ENCODE measurements at regions not wholly inside any gene's neighbourhood (a gene's known extent, or its start where the extent isn't known, plus 50 kb on each side); places are given as distances from the start of the nearest gene placed in this dataset.

- Histone ChIP-seq H3K27me3 (ENCODE audit: control insufficient read depth in 1 of 2, insufficient read depth in 2 of 2, low read length in 2 of 2) (no peaks in the 10 kb centered on the region), H3K9ac (ENCODE audit: low read depth in 1 of 2, low read length in 2 of 2) (no peak overlapping the region), H3K9me3 (ENCODE audit: control insufficient read depth in 1 of 2, low read length in 2 of 2) (no peaks in the 10 kb centered on the region), H3K27ac (ENCODE audit: low read depth, low read length) (no peak overlapping the region), H3K4me1 (ENCODE audit: control insufficient read depth in 1 of 2, insufficient read depth in 2 of 2, low read length in 2 of 2) (peaks cover 0 to 4% of the 10 kb centered on the region in 2 donors), H3K4me3 (ENCODE audit: low read depth in 1 of 2, low read length in 2 of 2) (no peak overlapping the region), H3K36me3 (ENCODE audit: control insufficient read depth in 1 of 2, insufficient read depth in 2 of 2, low read length in 2 of 2) (no peaks in the 10 kb centered on the region)
Measured at GRCh38 chr6:14701946-14702345, 543.9 kb upstream of the JARID2 start.

- H3K4me1 ChIP-seq (ENCODE audit: control insufficient read depth in 1 of 2, insufficient read depth in 2 of 2, low read length in 2 of 2): peaks cover 0 to 4% of the 10 kb centered on the region in 2 donors
- H3K36me3 ChIP-seq (ENCODE audit: control insufficient read depth in 1 of 2, insufficient read depth in 2 of 2, low read length in 2 of 2): no peaks in the 10 kb centered on the region
- H3K27me3 ChIP-seq (ENCODE audit: control insufficient read depth in 1 of 2, insufficient read depth in 2 of 2, low read length in 2 of 2): no peaks in the 10 kb centered on the region
- no peak overlapping the region for H3K9ac ChIP-seq (ENCODE audit: low read depth in 1 of 2, low read length in 2 of 2)
- no peak overlapping the region for H3K4me3 ChIP-seq (ENCODE audit: low read depth in 1 of 2, low read length in 2 of 2)
- H3K9me3 ChIP-seq (ENCODE audit: control insufficient read depth in 1 of 2, low read length in 2 of 2): no peaks in the 10 kb centered on the region
- H3K27ac ChIP-seq (ENCODE audit: low read depth, low read length): no peak overlapping the region
Measured at GRCh38 chr6:14702678-14703077, 543.2 kb upstream of the JARID2 start.

DNA sequence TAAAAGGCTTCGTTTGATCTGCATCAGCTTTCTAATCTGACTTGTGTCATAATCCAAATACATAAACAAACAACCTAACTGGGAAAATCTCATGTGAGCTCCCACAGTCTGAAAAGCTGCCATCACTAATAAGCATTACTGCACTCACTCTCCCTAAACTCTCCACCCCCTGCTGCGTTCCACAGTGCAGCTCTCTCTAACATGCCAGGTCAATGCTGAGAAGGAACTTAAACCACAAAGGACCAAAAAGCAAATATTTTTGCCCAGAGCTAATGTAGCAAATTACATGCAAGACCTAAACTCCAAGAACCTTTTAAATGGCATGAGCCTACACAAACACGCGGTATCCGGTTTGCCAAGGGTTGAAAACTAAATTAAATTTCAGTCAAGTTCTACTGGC, 542.3 kb upstream of the JARID2 start:
- no peaks in the 10 kb centered on the region for H3K27me3 ChIP-seq (ENCODE audit: control insufficient read depth in 1 of 2, insufficient read depth in 2 of 2, low read length in 2 of 2)
- H3K9ac ChIP-seq (ENCODE audit: low read depth in 1 of 2, low read length in 2 of 2): no peak overlapping the region
- no peak overlapping the region for H3K4me3 ChIP-seq (ENCODE audit: low read depth in 1 of 2, low read length in 2 of 2)
- H3K9me3 ChIP-seq (ENCODE audit: control insufficient read depth in 1 of 2, low read length in 2 of 2): no peaks in the 10 kb centered on the region
- no peak overlapping the region for H3K27ac ChIP-seq (ENCODE audit: low read depth, low read length)
- H3K36me3 ChIP-seq (ENCODE audit: control insufficient read depth in 1 of 2, insufficient read depth in 2 of 2, low read length in 2 of 2): no peaks in the 10 kb centered on the region
- H3K4me1 ChIP-seq (ENCODE audit: control insufficient read depth in 1 of 2, insufficient read depth in 2 of 2, low read length in 2 of 2): peaks cover 0 to 4% of the 10 kb centered on the region in 2 donors

- H3K27me3 ChIP-seq (ENCODE audit: control insufficient read depth in 1 of 2, insufficient read depth in 2 of 2, low read length in 2 of 2): no peaks in the 10 kb centered on the region
- H3K9ac ChIP-seq (ENCODE audit: low read depth in 1 of 2, low read length in 2 of 2): no peak overlapping the region
- H3K4me3 ChIP-seq (ENCODE audit: low read depth in 1 of 2, low read length in 2 of 2): no peak overlapping the region
- H3K27ac ChIP-seq (ENCODE audit: low read depth, low read length): no peak overlapping the region
- no peaks in the 10 kb centered on the region for H3K36me3 ChIP-seq (ENCODE audit: control insufficient read depth in 1 of 2, insufficient read depth in 2 of 2, low read length in 2 of 2)
- H3K4me1 ChIP-seq (ENCODE audit: control insufficient read depth in 1 of 2, insufficient read depth in 2 of 2, low read length in 2 of 2): peaks cover 0 to 4% of the 10 kb centered on the region in 2 donors
- no peaks in the 10 kb centered on the region for H3K9me3 ChIP-seq (ENCODE audit: control insufficient read depth in 1 of 2, low read length in 2 of 2)
Measured at GRCh38 chr6:14704383-14705271, 541.2 kb upstream of the JARID2 start.

- Histone ChIP-seq H3K9me3 (ENCODE audit: control insufficient read depth in 1 of 2, low read length in 2 of 2) (peaks cover 0 to 3% of the 10 kb centered on the region in 2 donors), H3K4me1 (ENCODE audit: control insufficient read depth in 1 of 2, insufficient read depth in 2 of 2, low read length in 2 of 2) (peaks cover 0 to 4% of the 10 kb centered on the region in 2 donors), H3K27me3 (ENCODE audit: control insufficient read depth in 1 of 2, insufficient read depth in 2 of 2, low read length in 2 of 2) (no peaks in the 10 kb centered on the region), H3K9ac (ENCODE audit: low read depth in 1 of 2, low read length in 2 of 2) (no peak overlapping the region), H3K36me3 (ENCODE audit: control insufficient read depth in 1 of 2, insufficient read depth in 2 of 2, low read length in 2 of 2) (no peaks in the 10 kb centered on the region), H3K4me3 (ENCODE audit: low read depth in 1 of 2, low read length in 2 of 2) (no peak overlapping the region), H3K27ac (ENCODE audit: low read depth, low read length) (no peak overlapping the region)
Measured at GRCh38 chr6:14705841-14706377, 540.0 kb upstream of the JARID2 start.

GRCh38 chr6:14706378-14706929, 539.4 kb upstream of the JARID2 start:
- peaks cover 0 to 4% of the 10 kb centered on the region in 2 donors for H3K4me1 ChIP-seq (ENCODE audit: control insufficient read depth in 1 of 2, insufficient read depth in 2 of 2, low read length in 2 of 2)
- no peaks in the 10 kb centered on the region for H3K36me3 ChIP-seq (ENCODE audit: control insufficient read depth in 1 of 2, insufficient read depth in 2 of 2, low read length in 2 of 2)
- H3K27ac ChIP-seq (ENCODE audit: low read depth, low read length): no peak overlapping the region
- H3K9me3 ChIP-seq (ENCODE audit: control insufficient read depth in 1 of 2, low read length in 2 of 2): peaks cover 0 to 3% of the 10 kb centered on the region in 2 donors
- H3K4me3 ChIP-seq (ENCODE audit: low read depth in 1 of 2, low read length in 2 of 2): no peak overlapping the region
- H3K9ac ChIP-seq (ENCODE audit: low read depth in 1 of 2, low read length in 2 of 2): no peak overlapping the region
- H3K27me3 ChIP-seq (ENCODE audit: control insufficient read depth in 1 of 2, insufficient read depth in 2 of 2, low read length in 2 of 2): no peaks in the 10 kb centered on the region

- no peaks in the 10 kb centered on the region for H3K36me3 ChIP-seq (ENCODE audit: control insufficient read depth in 1 of 2, insufficient read depth in 2 of 2, low read length in 2 of 2)
- H3K27me3 ChIP-seq (ENCODE audit: control insufficient read depth in 1 of 2, insufficient read depth in 2 of 2, low read length in 2 of 2): no peaks in the 10 kb centered on the region
- H3K4me1 ChIP-seq (ENCODE audit: control insufficient read depth in 1 of 2, insufficient read depth in 2 of 2, low read length in 2 of 2): peaks cover 0 to 4% of the 10 kb centered on the region in 2 donors
- peaks cover 0 to 3% of the 10 kb centered on the region in 2 donors for H3K9me3 ChIP-seq (ENCODE audit: control insufficient read depth in 1 of 2, low read length in 2 of 2)
- no peak overlapping the region for H3K27ac ChIP-seq (ENCODE audit: low read depth, low read length)
- H3K9ac ChIP-seq (ENCODE audit: low read depth in 1 of 2, low read length in 2 of 2): no peak overlapping the region
- H3K4me3 ChIP-seq (ENCODE audit: low read depth in 1 of 2, low read length in 2 of 2): no peak overlapping the region
Measured at GRCh38 chr6:14707276-14707675, 538.6 kb upstream of the JARID2 start.

- H3K27me3 ChIP-seq (ENCODE audit: control insufficient read depth in 1 of 2, insufficient read depth in 2 of 2, low read length in 2 of 2): no peaks in the 10 kb centered on the region
- peaks cover 0 to 3% of the 10 kb centered on the region in 2 donors for H3K9me3 ChIP-seq (ENCODE audit: control insufficient read depth in 1 of 2, low read length in 2 of 2)
- peaks cover 0 to 4% of the 10 kb centered on the region in 2 donors for H3K4me1 ChIP-seq (ENCODE audit: control insufficient read depth in 1 of 2, insufficient read depth in 2 of 2, low read length in 2 of 2)
- no peak overlapping the region for H3K9ac ChIP-seq (ENCODE audit: low read depth in 1 of 2, low read length in 2 of 2)
- H3K36me3 ChIP-seq (ENCODE audit: control insufficient read depth in 1 of 2, insufficient read depth in 2 of 2, low read length in 2 of 2): no peaks in the 10 kb centered on the region
- H3K4me3 ChIP-seq (ENCODE audit: low read depth in 1 of 2, low read length in 2 of 2): no peak overlapping the region
- H3K27ac ChIP-seq (ENCODE audit: low read depth, low read length): no peak overlapping the region
Measured at GRCh38 chr6:14707971-14708465, 537.9 kb upstream of the JARID2 start.

- Histone ChIP-seq H3K27me3 (ENCODE audit: control insufficient read depth in 1 of 2, insufficient read depth in 2 of 2, low read length in 2 of 2) (no peaks in the 10 kb centered on the region), H3K4me1 (ENCODE audit: control insufficient read depth in 1 of 2, insufficient read depth in 2 of 2, low read length in 2 of 2) (peaks cover 0 to 4% of the 10 kb centered on the region in 2 donors), H3K27ac (ENCODE audit: low read depth, low read length) (no peak overlapping the region), H3K36me3 (ENCODE audit: control insufficient read depth in 1 of 2, insufficient read depth in 2 of 2, low read length in 2 of 2) (no peaks in the 10 kb centered on the region), H3K9ac (ENCODE audit: low read depth in 1 of 2, low read length in 2 of 2) (no peak overlapping the region), H3K9me3 (ENCODE audit: control insufficient read depth in 1 of 2, low read length in 2 of 2) (peaks cover 0 to 3% of the 10 kb centered on the region in 2 donors), H3K4me3 (ENCODE audit: low read depth in 1 of 2, low read length in 2 of 2) (no peak overlapping the region)
Measured at GRCh38 chr6:14709066-14709670, 536.7 kb upstream of the JARID2 start.

DNA sequence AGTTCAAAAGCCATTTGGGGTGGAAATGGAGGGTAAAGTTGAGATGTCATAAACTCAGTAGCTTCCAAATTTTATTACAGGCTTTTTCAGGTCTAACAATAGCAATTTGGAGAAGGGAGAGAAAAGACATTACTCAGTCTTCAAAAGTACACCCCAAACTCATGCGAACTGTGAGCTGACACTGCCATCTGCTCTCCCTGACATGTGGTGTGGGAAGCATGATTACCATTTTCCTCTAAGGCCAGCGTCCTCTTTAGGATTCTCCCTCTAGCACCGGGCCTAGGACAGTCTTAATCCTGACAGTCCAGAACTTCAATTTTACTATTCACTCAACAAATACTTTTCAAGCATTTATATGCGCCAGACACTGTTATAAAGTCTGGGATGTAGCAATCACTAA, 536.0 kb upstream of the JARID2 start:
- H3K36me3 ChIP-seq (ENCODE audit: control insufficient read depth in 1 of 2, insufficient read depth in 2 of 2, low read length in 2 of 2): no peaks in the 10 kb centered on the region
- no peak overlapping the region for H3K4me3 ChIP-seq (ENCODE audit: low read depth in 1 of 2, low read length in 2 of 2)
- H3K4me1 ChIP-seq (ENCODE audit: control insufficient read depth in 1 of 2, insufficient read depth in 2 of 2, low read length in 2 of 2): peaks cover 0 to 4% of the 10 kb centered on the region in 2 donors
- no peaks in the 10 kb centered on the region for H3K27me3 ChIP-seq (ENCODE audit: control insufficient read depth in 1 of 2, insufficient read depth in 2 of 2, low read length in 2 of 2)
- no peak overlapping the region for H3K27ac ChIP-seq (ENCODE audit: low read depth, low read length)
- H3K9me3 ChIP-seq (ENCODE audit: control insufficient read depth in 1 of 2, low read length in 2 of 2): peaks cover 0 to 3% of the 10 kb centered on the region in 2 donors
- H3K9ac ChIP-seq (ENCODE audit: low read depth in 1 of 2, low read length in 2 of 2): no peak overlapping the region
